Heart right ventricle (tissue), 16 donors: ENCODE measurements at regions not wholly inside any gene's neighbourhood (a gene's known extent, or its start where the extent isn't known, plus 50 kb on each side); places are given as distances from the start of the nearest gene placed in this dataset.

ENCODE experiments used
- ATAC-seq, 8 donors: fragments of 200-7000 bp; cut with Tn5 transposase; one replicate each; pipeline ENCODE4 v1.9.1; 2020; ENCODE audit warnings: mild to moderate bottlenecking in 8 of 8, moderate library complexity in 8 of 8, moderate number of reproducible peaks in 1 of 8
- DNase-seq, 2 donors: peaks; one replicate each; pipeline ENCODE4 v3.0.0-alpha.2; 2020
- H3K27ac ChIP-seq, 10 donors: fragments of 200-600 bp; sonication (generic) in 2 of 10; one replicate each; pipeline versions ENCODE4 v1.5.0 to v1.8.0; 2020 to 2022; ENCODE audit warnings: mild to moderate bottlenecking in 3 of 10
- H3K27me3 ChIP-seq, 7 donors: fragments of 200-600 bp; one replicate each; pipeline ENCODE4 v1.8.0; 2021 to 2022; ENCODE audit warnings: mild to moderate bottlenecking in 2 of 7
- H3K36me3 ChIP-seq, 9 donors: fragments of 200-600 bp; sonication (generic) in 1 of 9; one replicate each; pipeline versions ENCODE4 v1.5.0 to v1.8.0; 2020 to 2022; ENCODE audit warnings: mild to moderate bottlenecking in 2 of 9
- H3K4me1 ChIP-seq, 9 donors: fragments of 200-600 bp; sonication (generic) in 1 of 9; one replicate each; pipeline versions ENCODE4 v1.5.0 to v1.8.0; 2020 to 2022; ENCODE audit warnings: mild to moderate bottlenecking in 4 of 9
- H3K4me3 ChIP-seq, 10 donors: fragments of 200-600 bp; sonication (generic) in 2 of 10; one replicate each; pipeline versions ENCODE4 v1.5.0 to v1.8.0; 2020 to 2022; ENCODE audit warnings: mild to moderate bottlenecking in 7 of 10, moderate library complexity in 2 of 10
- H3K9me3 ChIP-seq, 11 donors: fragments of 200-600 bp in 10 of 11; sonication (generic) in 2 of 11; one replicate each; pipeline versions ENCODE4 v1.5.0 to v1.8.0; 2013 to 2022; ENCODE audit warnings: mild to moderate bottlenecking in 2 of 11, control low read depth in 1 of 11, moderate library complexity in 1 of 11
- WGBS, 2 donors: extraction: QIAGEN DNeasy Blood & Tissue Kit; methylation state at CpG; one replicate each; pipeline ENCODE4 v1.1.7; 2013; ENCODE audit warnings: inconsistent platforms in 1 of 2; 5-methylcytosine and 5-hydroxymethylcytosine counted together
- intact Hi-C, 10 donors: fragments of 100-400 bp; cut with DNase I; formaldehyde crosslinking; loops; one replicate each; pipeline versions ENCODE4 v1.11.1 to v1.14.2; 2022
- TF ChIP-seq, protein P1 (sequence below), 9 donors: fragments of 200-600 bp; sonication (generic) in 2 of 9; IDR thresholded peaks; one replicate each; pipeline versions ENCODE4 v1.5.0 to v1.8.0; 2021 to 2022; ENCODE audit warnings: antibody characterized with exemption in 9 of 9, mild to moderate bottlenecking in 5 of 9, moderate library complexity in 1 of 9
- donor health status: Arrhythmogenic right ventricular cardiomyopathy.
- donor health status: ischemic (EF 13 %, LVEDD 7.1; RV severe dilation, severe dysfunction).
- donor health status: healthy with polysubstance abuse.
- donor health status: DM: no; HTN: yes; CAD: no.
- donor health status: DM: no; HTN: no; CAD: no.
- donor health status: ischemic (EF 25% LVEDD 6.9; RV normal size, moderate dysfunction).
- donor health status: ischemic (EF 25% LVEDD 5.7; RV mildly dilated, moderate dysfunction).
- donor health status: healthy.
- donor health status: DM: yes; HTN: yes; CAD: no.
- donor health status: Ischemic cardiomyopathy.
- donor health status: ischemic (EF 35%, LVEDD 5.7; RV mildly dilated, moderate dysfunction).
- donor health status: nonischemic (EF 11% LVEDD 7.7; RV severe dilation, severe dysfunction).
- donor health status: DM: yes; HTN: yes; CAD: no.
- donor health status: PGD.
- donor health status: ischemic (EF 29% LVEDD 5.4; RV normal size, mild dysfunction).
- donor health status: nonischemic (EF 23%, LVEDD 6.1; RV moderate dilation, normal function).

DNA sequence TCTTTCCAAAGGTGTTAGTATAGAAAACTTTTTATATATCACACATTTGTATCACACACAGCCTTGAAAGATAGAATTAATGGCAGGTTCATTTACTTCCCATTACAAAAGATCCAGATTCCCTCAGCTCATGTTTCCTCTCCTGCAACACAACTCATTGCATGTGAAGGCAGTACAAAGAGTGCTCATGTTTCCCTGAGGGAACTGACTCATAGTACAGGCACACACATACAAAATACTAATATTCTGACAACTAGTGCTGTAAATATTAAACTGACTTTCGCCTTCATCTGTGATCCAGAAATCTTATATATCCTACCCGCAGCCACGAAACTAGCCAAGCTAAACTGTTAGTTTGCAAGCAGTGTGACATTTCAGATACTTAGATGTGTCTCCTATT is 819.8 kb upstream of the PCDH7 start:
- TF ChIP-seq, protein P1, sequence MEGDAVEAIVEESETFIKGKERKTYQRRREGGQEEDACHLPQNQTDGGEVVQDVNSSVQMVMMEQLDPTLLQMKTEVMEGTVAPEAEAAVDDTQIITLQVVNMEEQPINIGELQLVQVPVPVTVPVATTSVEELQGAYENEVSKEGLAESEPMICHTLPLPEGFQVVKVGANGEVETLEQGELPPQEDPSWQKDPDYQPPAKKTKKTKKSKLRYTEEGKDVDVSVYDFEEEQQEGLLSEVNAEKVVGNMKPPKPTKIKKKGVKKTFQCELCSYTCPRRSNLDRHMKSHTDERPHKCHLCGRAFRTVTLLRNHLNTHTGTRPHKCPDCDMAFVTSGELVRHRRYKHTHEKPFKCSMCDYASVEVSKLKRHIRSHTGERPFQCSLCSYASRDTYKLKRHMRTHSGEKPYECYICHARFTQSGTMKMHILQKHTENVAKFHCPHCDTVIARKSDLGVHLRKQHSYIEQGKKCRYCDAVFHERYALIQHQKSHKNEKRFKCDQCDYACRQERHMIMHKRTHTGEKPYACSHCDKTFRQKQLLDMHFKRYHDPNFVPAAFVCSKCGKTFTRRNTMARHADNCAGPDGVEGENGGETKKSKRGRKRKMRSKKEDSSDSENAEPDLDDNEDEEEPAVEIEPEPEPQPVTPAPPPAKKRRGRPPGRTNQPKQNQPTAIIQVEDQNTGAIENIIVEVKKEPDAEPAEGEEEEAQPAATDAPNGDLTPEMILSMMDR (IDR thresholded peaks at IDR 0.05): no peak
- intact Hi-C loops: no loop called here
- H3K27ac ChIP-seq: no peak overlapping the region
- H3K4me1 ChIP-seq: no peaks in the 10 kb centered on the region
- no peaks in the 10 kb centered on the region for H3K27me3 ChIP-seq
- DNase-seq (no peak), ATAC-seq (no peak)
- no peak overlapping the region for H3K4me3 ChIP-seq
- WGBS, 2 donors: 93 to 97% methylated on average over 3 of the region's 3 CpGs
- H3K9me3 ChIP-seq: no peaks in the 10 kb centered on the region
- H3K36me3 ChIP-seq: no peaks in the 10 kb centered on the region

DNA sequence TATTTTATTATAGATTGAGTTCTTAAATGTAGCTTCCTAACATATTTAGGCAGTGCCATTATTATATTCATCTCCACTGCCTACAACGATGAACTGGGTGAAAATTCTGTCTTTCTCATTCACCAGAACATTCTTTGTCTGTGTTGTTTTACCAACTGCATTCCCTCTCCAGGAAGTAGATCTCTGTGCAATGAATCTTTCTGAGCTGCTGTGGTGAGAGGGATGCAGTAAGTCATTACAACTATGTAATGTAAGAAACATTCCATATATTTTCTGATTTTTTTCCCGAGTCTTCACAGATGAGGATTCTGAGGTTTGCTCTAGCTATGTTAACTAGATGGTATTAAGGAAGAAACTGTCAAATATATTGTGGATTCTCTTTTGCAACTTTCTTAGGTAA is 811.9 kb upstream of the PCDH7 start:
- Histone ChIP-seq H3K36me3 (no peaks in the 10 kb centered on the region), H3K9me3 (peaks cover 0 to 15% (median 0%) of the 10 kb centered on the region in 11 donors), H3K27ac (no peak overlapping the region), H3K27me3 (no peaks in the 10 kb centered on the region), H3K4me3 (no peak overlapping the region), H3K4me1 (no peaks in the 10 kb centered on the region)
- DNase-seq (no peak), ATAC-seq (no peak)
- 77 to 81% methylated on average over 2 of the region's 2 CpGs for WGBS, 2 donors
- TF ChIP-seq, protein P1 (IDR thresholded peaks at IDR 0.05): no peak
- intact Hi-C loops: no loop called here

DNA sequence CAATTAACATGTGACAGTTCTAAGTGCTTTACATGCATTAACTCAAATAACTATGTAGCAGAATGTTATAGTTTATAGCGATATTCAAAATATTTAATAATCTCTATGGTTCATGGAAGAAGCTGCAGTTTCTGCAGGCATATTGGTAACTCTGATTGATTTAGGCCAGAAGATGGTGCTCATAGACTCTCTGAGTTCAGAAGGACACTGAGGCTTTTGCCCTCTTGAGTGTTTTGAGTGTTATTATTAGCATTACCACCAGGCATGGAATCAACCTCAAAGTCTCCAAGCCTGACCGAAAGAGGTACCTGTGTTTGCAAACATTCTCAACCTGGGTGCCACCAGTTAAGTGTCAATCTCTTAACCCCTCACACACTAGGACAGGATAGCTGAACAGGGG is 792.3 kb upstream of the PCDH7 start:
- Histone ChIP-seq H3K27ac (no peak overlapping the region), H3K27me3 (no peaks in the 10 kb centered on the region), H3K36me3 (no peaks in the 10 kb centered on the region), H3K4me3 (no peak overlapping the region), H3K4me1 (no peaks in the 10 kb centered on the region), H3K9me3 (peaks cover 0 to 37% (median 0%) of the 10 kb centered on the region in 11 donors)
- no peak for ATAC-seq
- 77 to 80% methylated on average over 2 of the region's 2 CpGs for WGBS, 2 donors
- TF ChIP-seq, protein P1 (IDR thresholded peaks at IDR 0.05): no peak
- DNase-seq: no peak
- intact Hi-C loops: no loop called here

DNA sequence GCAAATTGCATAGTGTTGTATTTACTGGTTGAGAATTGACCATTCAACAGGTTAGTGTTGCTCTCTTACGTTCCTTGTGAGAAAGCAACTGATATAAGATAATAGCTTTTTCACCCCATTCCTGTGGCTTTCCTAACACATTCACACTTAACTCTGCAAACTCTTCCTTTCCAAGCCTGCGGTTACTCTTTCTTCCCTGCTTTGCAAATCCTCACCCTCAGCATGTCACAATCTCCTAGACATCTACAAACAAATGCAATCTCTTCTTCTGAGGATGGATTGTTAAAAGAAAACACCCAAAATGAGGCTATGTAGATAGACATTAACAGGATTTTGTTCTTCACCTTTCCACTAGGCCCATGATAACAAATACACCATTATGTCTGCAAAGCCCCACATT is 771.7 kb upstream of the PCDH7 start:
- TF ChIP-seq, protein P1 (IDR thresholded peaks at IDR 0.05): no peak
- no peaks in the 10 kb centered on the region for H3K4me1 ChIP-seq
- no peak overlapping the region for H3K4me3 ChIP-seq
- no peaks in the 10 kb centered on the region for H3K27me3 ChIP-seq
- peaks cover 0 to 2% (median 0%) of the 10 kb centered on the region in 11 donors for H3K9me3 ChIP-seq
- no peaks in the 10 kb centered on the region for H3K36me3 ChIP-seq
- intact Hi-C loops: no loop called here
- DNase-seq (no peak), ATAC-seq (no peak)
- 70 to 74% methylated on average over 2 of the region's 2 CpGs for WGBS, 2 donors
- no peak overlapping the region for H3K27ac ChIP-seq

DNA sequence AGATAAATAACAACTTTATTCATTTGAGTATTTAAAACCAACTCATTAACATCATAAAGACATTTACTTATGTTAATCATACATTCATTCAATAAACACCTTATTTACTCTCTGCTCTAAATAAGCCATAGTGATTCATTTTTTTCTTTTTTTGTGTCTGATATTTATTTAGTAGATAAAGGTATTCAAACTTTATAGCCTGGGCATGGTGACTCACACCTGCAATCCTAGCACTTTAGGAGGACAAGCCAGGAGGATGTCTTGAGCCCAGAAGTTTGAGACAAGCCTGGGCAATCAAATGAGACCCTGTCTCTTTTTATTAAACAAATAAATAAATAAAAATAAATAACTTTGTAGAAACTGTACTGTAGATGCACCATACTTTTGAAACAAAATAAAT is 771.3 kb upstream of the PCDH7 start:
- H3K36me3 ChIP-seq: no peaks in the 10 kb centered on the region
- TF ChIP-seq, protein P1 (IDR thresholded peaks at IDR 0.05): no peak
- H3K27me3 ChIP-seq: no peaks in the 10 kb centered on the region
- intact Hi-C loops: no loop called here
- no peaks in the 10 kb centered on the region for H3K4me1 ChIP-seq
- DNase-seq: no peak
- no peak overlapping the region for H3K27ac ChIP-seq
- H3K4me3 ChIP-seq: no peak overlapping the region
- peaks cover 0 to 2% (median 0%) of the 10 kb centered on the region in 11 donors for H3K9me3 ChIP-seq
- no peak for ATAC-seq
